ENCODE measurements at regions not wholly inside any gene's neighbourhood (a gene's known extent, or its start where the extent isn't known, plus 50 kb on each side); places are given as distances from the start of the nearest gene placed in this dataset.

DNA sequence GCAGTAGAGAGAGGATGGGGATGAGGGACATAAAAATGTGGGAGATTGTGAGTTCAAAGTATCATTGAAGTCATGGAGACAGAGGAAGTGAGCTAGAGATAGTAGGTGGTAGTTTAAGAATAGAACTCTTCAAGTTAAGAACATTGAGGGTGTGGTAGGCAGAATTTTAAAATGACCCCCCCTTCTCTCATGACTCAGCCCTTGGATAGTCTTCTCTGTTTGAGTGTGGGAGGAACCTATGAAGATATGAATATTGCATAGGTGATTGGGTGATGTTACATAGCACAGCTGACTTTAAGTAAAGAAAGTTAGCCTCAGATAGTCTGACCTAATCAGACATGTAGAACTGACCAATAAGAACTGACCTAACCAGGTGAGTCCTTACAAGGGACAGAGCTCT lies 418.6 kb downstream of the FOXO1 start:
- no peaks in the 10 kb centered on the region for H3K36me3 ChIP-seq
- intact Hi-C loops (cut with DNase I) = no loop called here

DNA sequence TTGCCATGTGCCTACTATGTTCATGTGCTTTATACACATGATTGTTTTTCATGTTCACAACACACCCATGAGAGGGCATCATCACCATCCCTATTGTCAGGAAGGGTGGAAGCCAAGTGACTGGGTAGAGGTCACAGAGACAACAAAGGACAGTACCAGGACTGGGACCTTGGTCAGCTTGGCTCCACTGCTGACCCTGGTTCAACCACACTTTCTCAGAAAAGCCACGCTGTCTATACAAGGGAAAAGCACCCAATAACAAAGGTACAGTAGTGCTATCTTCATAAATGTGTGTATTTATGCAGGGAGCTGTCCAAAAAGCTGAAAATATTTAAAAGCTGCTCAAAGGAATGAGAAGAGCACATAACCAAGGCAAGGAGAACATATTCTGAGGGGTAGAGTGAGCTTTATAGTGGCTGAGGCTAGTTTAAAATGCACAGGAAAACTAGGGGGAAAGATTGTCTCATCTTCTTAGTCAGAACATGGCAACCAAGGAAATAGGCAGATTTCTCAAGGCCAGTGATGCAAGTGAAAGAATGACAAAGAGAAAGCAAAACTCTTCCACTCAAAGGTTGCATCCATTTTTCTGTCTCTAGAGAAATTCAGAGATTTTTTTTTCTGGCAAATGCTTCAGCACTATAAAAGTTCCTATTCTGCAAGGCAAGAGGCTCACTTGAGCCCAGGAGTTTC lies 415.0 kb downstream of the FOXO1 start:
- no peak for DNase-seq
- Histone ChIP-seq H3K4me1 (no peaks in the 10 kb centered on the region), H3K27me3 (no peaks in the 10 kb centered on the region), H3K9ac (ENCODE audit: low read depth in 2 of 2, low read length in 2 of 2) (no peak overlapping the region), H3K36me3 (no peaks in the 10 kb centered on the region), H3K4me3 (no peak overlapping the region), H3K9me3 (no peaks in the 10 kb centered on the region), H3K27ac (no peak overlapping the region)
- intact Hi-C loops (cut with DNase I) = no loop called here
- TF ChIP-seq, protein P1, sequence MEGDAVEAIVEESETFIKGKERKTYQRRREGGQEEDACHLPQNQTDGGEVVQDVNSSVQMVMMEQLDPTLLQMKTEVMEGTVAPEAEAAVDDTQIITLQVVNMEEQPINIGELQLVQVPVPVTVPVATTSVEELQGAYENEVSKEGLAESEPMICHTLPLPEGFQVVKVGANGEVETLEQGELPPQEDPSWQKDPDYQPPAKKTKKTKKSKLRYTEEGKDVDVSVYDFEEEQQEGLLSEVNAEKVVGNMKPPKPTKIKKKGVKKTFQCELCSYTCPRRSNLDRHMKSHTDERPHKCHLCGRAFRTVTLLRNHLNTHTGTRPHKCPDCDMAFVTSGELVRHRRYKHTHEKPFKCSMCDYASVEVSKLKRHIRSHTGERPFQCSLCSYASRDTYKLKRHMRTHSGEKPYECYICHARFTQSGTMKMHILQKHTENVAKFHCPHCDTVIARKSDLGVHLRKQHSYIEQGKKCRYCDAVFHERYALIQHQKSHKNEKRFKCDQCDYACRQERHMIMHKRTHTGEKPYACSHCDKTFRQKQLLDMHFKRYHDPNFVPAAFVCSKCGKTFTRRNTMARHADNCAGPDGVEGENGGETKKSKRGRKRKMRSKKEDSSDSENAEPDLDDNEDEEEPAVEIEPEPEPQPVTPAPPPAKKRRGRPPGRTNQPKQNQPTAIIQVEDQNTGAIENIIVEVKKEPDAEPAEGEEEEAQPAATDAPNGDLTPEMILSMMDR (IDR thresholded peaks at IDR 0.05) = no peak

More for the DNA sequence above, 418.6 kb downstream of the FOXO1 start:
- no peak overlapping the region for H3K4me3 ChIP-seq
- no peaks in the 10 kb centered on the region for H3K27me3 ChIP-seq
- H3K9ac ChIP-seq (ENCODE audit: low read depth in 2 of 2, low read length in 2 of 2) = no peak overlapping the region
- H3K27ac ChIP-seq = no peak overlapping the region
- TF ChIP-seq, protein P1 (IDR thresholded peaks at IDR 0.05) = no peak
- DNase-seq = no peak
- no peaks in the 10 kb centered on the region for H3K4me1 ChIP-seq
- H3K9me3 ChIP-seq = no peaks in the 10 kb centered on the region

DNA sequence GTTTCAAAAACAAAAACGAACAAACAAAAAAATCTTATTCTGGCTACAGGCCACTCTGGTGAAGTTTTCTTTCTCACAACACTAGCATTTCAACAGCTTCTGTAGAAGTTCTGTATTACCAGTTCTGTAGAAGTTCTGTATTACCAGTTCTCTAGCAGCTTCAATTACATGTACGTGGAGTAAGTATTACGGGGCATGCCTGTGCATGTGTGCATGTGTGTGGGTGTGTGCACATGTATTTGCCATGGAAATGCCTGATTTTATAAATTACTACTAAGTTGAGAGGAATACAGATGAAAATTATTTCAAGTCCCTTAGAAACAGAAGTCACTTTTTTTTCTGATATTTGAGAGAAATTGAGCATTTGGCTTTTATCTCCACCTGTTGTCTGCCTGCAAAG lies 414.2 kb downstream of the FOXO1 start:
- Histone ChIP-seq H3K4me1 (no peaks in the 10 kb centered on the region), H3K9me3 (no peaks in the 10 kb centered on the region), H3K27ac (no peak overlapping the region), H3K36me3 (no peaks in the 10 kb centered on the region), H3K27me3 (no peaks in the 10 kb centered on the region), H3K9ac (ENCODE audit: low read depth in 2 of 2, low read length in 2 of 2) (no peak overlapping the region), H3K4me3 (no peak overlapping the region)
- no peak for DNase-seq
- TF ChIP-seq, protein P1 (IDR thresholded peaks at IDR 0.05) = no peak
- intact Hi-C loops (cut with DNase I) = no loop called here

DNA sequence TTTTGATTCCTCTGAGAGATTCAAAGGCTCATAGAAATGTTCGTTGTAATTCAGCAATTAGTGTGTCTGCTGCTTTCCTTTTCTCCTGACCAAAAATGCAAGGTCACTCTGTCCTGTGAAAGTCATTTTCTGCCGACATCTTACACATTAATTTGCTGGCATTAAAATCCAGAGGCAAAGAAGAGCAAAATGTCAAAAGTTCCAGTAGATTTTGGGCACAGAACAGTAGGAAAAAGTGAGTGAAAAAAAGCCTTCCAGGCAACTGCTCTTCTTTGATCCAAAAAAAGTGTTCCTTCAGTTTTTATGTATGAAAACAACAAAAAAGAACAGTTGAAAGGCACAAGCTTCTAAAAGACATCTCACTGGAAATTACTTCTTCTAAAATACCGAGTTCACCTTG lies 413.8 kb downstream of the FOXO1 start:
- H3K4me1 ChIP-seq = no peaks in the 10 kb centered on the region
- no peak overlapping the region for H3K27ac ChIP-seq
- H3K36me3 ChIP-seq = no peaks in the 10 kb centered on the region
- intact Hi-C loops (cut with DNase I) = no loop called here
- H3K9me3 ChIP-seq = no peaks in the 10 kb centered on the region
- H3K27me3 ChIP-seq = no peaks in the 10 kb centered on the region
- TF ChIP-seq, protein P1 (IDR thresholded peaks at IDR 0.05) = no peak
- no peak overlapping the region for H3K9ac ChIP-seq (ENCODE audit: low read depth in 2 of 2, low read length in 2 of 2)
- no peak overlapping the region for H3K4me3 ChIP-seq
- DNase-seq = no peak

DNA sequence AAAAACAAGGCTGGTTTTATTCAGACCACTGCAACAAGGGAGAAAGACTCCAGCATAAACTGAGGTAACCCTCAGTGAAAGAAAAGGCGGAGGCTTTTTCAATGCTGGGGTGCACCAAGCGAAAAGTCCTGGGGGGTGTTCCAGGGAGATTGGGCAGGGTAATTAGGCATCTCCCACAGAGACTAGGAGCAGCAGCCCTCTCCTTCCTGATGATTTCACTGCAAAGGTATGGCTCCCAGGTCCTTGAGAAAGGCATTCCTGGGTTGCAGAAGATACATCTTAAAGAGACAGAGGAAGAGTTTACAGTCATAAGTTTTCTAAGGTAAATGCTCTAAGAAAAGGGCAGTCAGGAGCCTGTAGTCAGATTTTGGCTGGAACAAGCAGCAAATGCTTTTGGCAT lies 412.0 kb downstream of the FOXO1 start:
- H3K4me1 ChIP-seq = no peaks in the 10 kb centered on the region
- DNase-seq = no peak
- no peak overlapping the region for H3K27ac ChIP-seq
- no peaks in the 10 kb centered on the region for H3K27me3 ChIP-seq
- no peak overlapping the region for H3K9ac ChIP-seq (ENCODE audit: low read depth in 2 of 2, low read length in 2 of 2)
- no peak overlapping the region for H3K4me3 ChIP-seq
- no peaks in the 10 kb centered on the region for H3K36me3 ChIP-seq
- no peaks in the 10 kb centered on the region for H3K9me3 ChIP-seq
- intact Hi-C loops (cut with DNase I) = no loop called here
- TF ChIP-seq, protein P1 (IDR thresholded peaks at IDR 0.05) = no peak

All from colonic mucosa (tissue), 4 donors.